GM12878 (cell line): ENCODE measurements at regions not wholly inside any gene's neighbourhood (a gene's known extent, or its start where the extent isn't known, plus 50 kb on each side); places are given as distances from the start of the nearest gene placed in this dataset.
"Not testable (repeated sequence)": the region's sequence is repeated elsewhere in the genome, so short reads cannot be mapped to it uniquely, and the experiment has no call there.

Experiments used
- CEBPB ChIP-seq, 2 experiments: fragments of 150-350 bp in 1 of 2; IDR thresholded peaks; 2 replicates each; pipeline ENCODE4 v1.6.1; 2012 to 2014; ENCODE audit warnings: low read depth in 2 of 2, low read length in 2 of 2, borderline replicate concordance in 1 of 2, inconsistent platforms in 1 of 2
- CTCF ChIP-seq, 3 experiments: IDR thresholded peaks in 2 of 3; conservative IDR thresholded peaks in 1 of 3; 2 replicates each; pipeline ENCODE4 v1.5.1; 2011; ENCODE audit warnings: low read depth in 3 of 3, low read length in 3 of 3, mild to moderate bottlenecking in 3 of 3, control low read depth in 2 of 3, moderate library complexity in 2 of 3, inconsistent platforms in 1 of 3, mixed read lengths in 1 of 3; ENCODE audit not compliant: control insufficient read depth in 2 of 3, insufficient read depth in 1 of 3; ENCODE audit errors: extremely low read depth in 1 of 3
- POLR2AphosphoS5 ChIP-seq: IDR thresholded peaks from 2 replicates; pipeline ENCODE4 v1.6.1; 2011; ENCODE audit warnings: mild to moderate bottlenecking, low read length, inconsistent platforms
- TF ChIP-seq, protein P1 (sequence below): fragments of 450-650 bp; IDR thresholded peaks from 2 replicates; pipeline ENCODE4 v1.6.1; 2017; ENCODE audit warnings: mild to moderate bottlenecking

GRCh38 chr4:79191292-79191691 is 134.6 kb downstream of the NAA11 start:
- not testable (repeated sequence) for TF ChIP-seq CEBPB (IDR thresholded peaks at IDR 0.05; ENCODE audit: borderline replicate concordance in 1 of 2, low read depth in 2 of 2, low read length in 2 of 2); POLR2AphosphoS5; CTCF (IDR thresholded peaks at IDR 0.05 in 2 of 3, conservative IDR thresholded peaks at IDR 0.05 in 1 of 3; ENCODE audit: control insufficient read depth in 2 of 3, extremely low read depth in 1 of 3, insufficient read depth in 1 of 3, low read depth in 3 of 3, low read length in 3 of 3)
- TF ChIP-seq, protein P1, sequence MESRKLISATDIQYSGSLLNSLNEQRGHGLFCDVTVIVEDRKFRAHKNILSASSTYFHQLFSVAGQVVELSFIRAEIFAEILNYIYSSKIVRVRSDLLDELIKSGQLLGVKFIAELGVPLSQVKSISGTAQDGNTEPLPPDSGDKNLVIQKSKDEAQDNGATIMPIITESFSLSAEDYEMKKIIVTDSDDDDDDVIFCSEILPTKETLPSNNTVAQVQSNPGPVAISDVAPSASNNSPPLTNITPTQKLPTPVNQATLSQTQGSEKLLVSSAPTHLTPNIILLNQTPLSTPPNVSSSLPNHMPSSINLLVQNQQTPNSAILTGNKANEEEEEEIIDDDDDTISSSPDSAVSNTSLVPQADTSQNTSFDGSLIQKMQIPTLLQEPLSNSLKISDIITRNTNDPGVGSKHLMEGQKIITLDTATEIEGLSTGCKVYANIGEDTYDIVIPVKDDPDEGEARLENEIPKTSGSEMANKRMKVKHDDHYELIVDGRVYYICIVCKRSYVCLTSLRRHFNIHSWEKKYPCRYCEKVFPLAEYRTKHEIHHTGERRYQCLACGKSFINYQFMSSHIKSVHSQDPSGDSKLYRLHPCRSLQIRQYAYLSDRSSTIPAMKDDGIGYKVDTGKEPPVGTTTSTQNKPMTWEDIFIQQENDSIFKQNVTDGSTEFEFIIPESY, result not testable (repeated sequence)
